ENCODE measurements at regions not wholly inside any gene's neighbourhood (a gene's known extent, or its start where the extent isn't known, plus 50 kb on each side); places are given as distances from the start of the nearest gene placed in this dataset.

DNA sequence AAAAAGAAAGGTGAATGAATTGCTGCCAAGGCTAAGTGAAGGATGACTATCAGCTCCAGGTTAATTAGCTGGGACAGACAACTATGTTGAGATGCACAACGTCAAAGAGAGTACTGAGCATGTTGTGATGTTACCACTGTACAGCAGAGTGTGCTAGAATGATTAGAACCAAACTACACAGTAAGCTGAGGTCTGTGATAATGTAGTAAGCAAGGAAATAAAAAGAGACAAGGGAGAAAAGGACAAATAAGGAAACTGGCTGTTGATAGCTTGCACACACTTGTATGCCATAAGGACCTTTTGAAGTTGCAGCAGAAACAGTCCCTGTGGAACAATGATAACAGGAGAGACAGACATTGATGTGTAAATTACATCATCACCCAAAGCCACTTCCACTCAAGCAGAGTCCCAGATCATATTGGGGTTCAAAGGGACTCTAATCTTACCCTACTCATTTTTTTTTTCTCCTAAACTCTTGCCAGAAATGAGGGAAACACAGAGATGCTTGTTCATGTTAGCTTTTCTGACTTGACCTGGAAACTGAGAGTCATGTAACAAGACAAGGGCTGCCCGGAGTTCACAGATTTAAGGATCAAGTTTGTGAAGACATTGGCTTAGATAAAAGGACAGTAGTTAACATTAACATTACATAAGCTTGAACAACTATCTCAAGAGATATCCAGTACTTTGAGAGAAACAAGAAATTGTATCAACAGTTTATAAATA is 189.9 kb downstream of the CENPW start:
- Mint-ChIP-seq H3K27ac (ENCODE audit: unreplicated experiment) (no peak overlapping the region), H3K36me3 (ENCODE audit: unreplicated experiment) (no peaks in the 10 kb centered on the region), H3K4me3 (ENCODE audit: unreplicated experiment) (no peak overlapping the region), H3K27me3 (ENCODE audit: unreplicated experiment) (peaks cover 9% of the 10 kb centered on the region), H3K9me3 (ENCODE audit: unreplicated experiment) (no peaks in the 10 kb centered on the region), H3K4me1 (ENCODE audit: unreplicated experiment) (no peaks in the 10 kb centered on the region)
- no peak for DNase-seq (ENCODE audit: extremely low spot score, unreplicated experiment)
- TF ChIP-seq, protein P1, sequence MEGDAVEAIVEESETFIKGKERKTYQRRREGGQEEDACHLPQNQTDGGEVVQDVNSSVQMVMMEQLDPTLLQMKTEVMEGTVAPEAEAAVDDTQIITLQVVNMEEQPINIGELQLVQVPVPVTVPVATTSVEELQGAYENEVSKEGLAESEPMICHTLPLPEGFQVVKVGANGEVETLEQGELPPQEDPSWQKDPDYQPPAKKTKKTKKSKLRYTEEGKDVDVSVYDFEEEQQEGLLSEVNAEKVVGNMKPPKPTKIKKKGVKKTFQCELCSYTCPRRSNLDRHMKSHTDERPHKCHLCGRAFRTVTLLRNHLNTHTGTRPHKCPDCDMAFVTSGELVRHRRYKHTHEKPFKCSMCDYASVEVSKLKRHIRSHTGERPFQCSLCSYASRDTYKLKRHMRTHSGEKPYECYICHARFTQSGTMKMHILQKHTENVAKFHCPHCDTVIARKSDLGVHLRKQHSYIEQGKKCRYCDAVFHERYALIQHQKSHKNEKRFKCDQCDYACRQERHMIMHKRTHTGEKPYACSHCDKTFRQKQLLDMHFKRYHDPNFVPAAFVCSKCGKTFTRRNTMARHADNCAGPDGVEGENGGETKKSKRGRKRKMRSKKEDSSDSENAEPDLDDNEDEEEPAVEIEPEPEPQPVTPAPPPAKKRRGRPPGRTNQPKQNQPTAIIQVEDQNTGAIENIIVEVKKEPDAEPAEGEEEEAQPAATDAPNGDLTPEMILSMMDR (IDR thresholded peaks at IDR 0.05): no peak

DNA sequence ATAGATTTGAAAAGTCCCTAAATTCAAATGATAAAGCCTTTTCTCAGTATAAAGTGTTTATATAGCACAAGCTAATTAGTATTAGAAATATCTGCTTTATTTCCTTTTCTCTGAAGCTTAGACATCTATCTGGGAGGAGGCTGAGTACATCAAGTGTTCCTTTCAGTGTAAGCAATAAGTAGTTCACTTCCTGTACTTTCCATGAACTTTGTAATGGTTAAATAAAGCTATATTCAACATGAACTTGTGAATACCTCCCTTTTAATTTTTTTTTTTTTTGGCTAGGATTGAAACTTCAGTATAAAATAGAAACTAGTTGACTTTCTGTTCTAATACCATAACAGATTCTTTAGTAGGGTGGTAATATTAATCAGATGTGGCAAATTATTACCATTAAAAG is 190.9 kb downstream of the CENPW start:
- H3K4me1 Mint-ChIP-seq (ENCODE audit: unreplicated experiment): no peaks in the 10 kb centered on the region

DNA sequence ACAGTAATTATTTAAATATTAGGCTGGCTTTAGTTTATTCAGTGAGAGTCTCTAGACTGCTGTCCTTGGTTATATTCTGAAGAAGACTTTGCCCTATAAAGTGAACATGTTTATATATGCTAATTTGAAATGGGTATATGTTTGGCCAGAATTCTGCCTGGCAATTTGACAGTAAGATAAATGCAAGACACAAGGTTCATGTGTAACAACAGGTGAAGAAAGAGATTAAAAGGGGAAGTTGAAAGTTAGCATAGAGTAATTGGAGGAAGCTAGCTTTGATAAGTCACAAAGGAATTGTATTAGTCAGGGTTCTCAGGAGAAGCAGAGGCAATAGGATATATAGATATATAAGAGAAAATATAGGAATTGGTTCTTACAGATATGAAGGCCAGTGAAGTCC is 191.4 kb downstream of the CENPW start:
- no peaks in the 10 kb centered on the region for H3K9me3 Mint-ChIP-seq (ENCODE audit: unreplicated experiment)
- no peak overlapping the region for H3K4me3 Mint-ChIP-seq (ENCODE audit: unreplicated experiment)
- no peak for DNase-seq (ENCODE audit: extremely low spot score, unreplicated experiment)
- H3K27me3 Mint-ChIP-seq (ENCODE audit: unreplicated experiment): peaks cover 4% of the 10 kb centered on the region
- TF ChIP-seq, protein P1 (IDR thresholded peaks at IDR 0.05): no peak
- H3K36me3 Mint-ChIP-seq (ENCODE audit: unreplicated experiment): no peaks in the 10 kb centered on the region
- H3K4me1 Mint-ChIP-seq (ENCODE audit: unreplicated experiment): no peaks in the 10 kb centered on the region
- no peak overlapping the region for H3K27ac Mint-ChIP-seq (ENCODE audit: unreplicated experiment)

More for the DNA sequence above, 190.9 kb downstream of the CENPW start:
- no peaks in the 10 kb centered on the region for H3K9me3 Mint-ChIP-seq (ENCODE audit: unreplicated experiment)
- no peaks in the 10 kb centered on the region for H3K36me3 Mint-ChIP-seq (ENCODE audit: unreplicated experiment)
- TF ChIP-seq, protein P1 (IDR thresholded peaks at IDR 0.05): no peak
- no peak overlapping the region for H3K4me3 Mint-ChIP-seq (ENCODE audit: unreplicated experiment)
- no peak overlapping the region for H3K27ac Mint-ChIP-seq (ENCODE audit: unreplicated experiment)
- H3K27me3 Mint-ChIP-seq (ENCODE audit: unreplicated experiment): peaks cover 9% of the 10 kb centered on the region
- DNase-seq (ENCODE audit: extremely low spot score, unreplicated experiment): no peak

DNA sequence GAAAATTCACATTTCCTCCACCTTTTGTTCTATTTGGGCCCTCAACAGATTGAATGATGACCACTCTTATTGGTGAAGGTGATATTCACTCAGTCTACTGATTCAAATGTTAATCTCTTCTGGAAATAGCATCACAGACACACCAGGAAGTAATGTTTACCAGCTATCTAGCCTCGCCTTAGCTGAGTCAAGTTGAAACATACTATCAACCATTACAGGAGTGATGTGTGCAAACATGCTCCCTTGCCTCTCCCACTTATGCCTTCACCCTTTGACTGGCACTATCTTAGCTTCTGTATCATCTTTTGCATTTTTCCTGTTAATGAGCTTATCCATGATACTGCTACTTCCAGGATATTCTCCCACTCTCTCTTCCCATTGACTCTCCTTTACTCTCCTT is 191.9 kb downstream of the CENPW start:
- Mint-ChIP-seq H3K27me3 (ENCODE audit: unreplicated experiment) (peaks cover 2% of the 10 kb centered on the region), H3K36me3 (ENCODE audit: unreplicated experiment) (no peaks in the 10 kb centered on the region), H3K4me1 (ENCODE audit: unreplicated experiment) (no peaks in the 10 kb centered on the region), H3K9me3 (ENCODE audit: unreplicated experiment) (no peaks in the 10 kb centered on the region), H3K27ac (ENCODE audit: unreplicated experiment) (no peak overlapping the region), H3K4me3 (ENCODE audit: unreplicated experiment) (no peak overlapping the region)
- TF ChIP-seq, protein P1 (IDR thresholded peaks at IDR 0.05): no peak
- no peak for DNase-seq (ENCODE audit: extremely low spot score, unreplicated experiment)

DNA sequence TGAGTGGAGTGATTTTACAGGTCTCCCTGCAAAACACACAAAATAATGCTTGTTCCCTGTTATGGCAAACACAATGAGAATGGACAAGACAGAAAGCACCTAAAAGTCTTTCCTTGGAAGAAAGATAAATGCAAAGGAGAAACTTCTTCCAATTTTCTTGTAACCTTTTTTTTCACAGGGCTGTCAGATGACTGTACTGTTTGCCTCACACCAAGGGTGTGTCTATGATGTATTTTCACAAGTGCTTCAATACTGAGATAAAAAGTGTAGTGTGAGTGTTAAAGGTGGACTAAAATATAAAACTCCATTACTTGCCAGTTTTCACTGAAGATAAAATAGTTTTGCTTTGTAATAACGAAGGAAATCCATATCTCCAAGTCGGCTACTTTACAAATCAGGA is 194.5 kb downstream of the CENPW start:
- no peaks in the 10 kb centered on the region for H3K4me1 Mint-ChIP-seq (ENCODE audit: unreplicated experiment)
- H3K27me3 Mint-ChIP-seq (ENCODE audit: unreplicated experiment): peaks cover 2% of the 10 kb centered on the region
- H3K4me3 Mint-ChIP-seq (ENCODE audit: unreplicated experiment): no peak overlapping the region
- TF ChIP-seq, protein P1 (IDR thresholded peaks at IDR 0.05): no peak
- no peak for DNase-seq (ENCODE audit: extremely low spot score, unreplicated experiment)
- no peaks in the 10 kb centered on the region for H3K36me3 Mint-ChIP-seq (ENCODE audit: unreplicated experiment)
- no peaks in the 10 kb centered on the region for H3K9me3 Mint-ChIP-seq (ENCODE audit: unreplicated experiment)
- H3K27ac Mint-ChIP-seq (ENCODE audit: unreplicated experiment): no peak overlapping the region

All from osteocyte (in vitro differentiated cells).